Lower leg skin (tissue), 3 donors: ENCODE measurements at regions not wholly inside any gene's neighbourhood (a gene's known extent, or its start where the extent isn't known, plus 50 kb on each side); places are given as distances from the start of the nearest gene placed in this dataset.

Experiments used
- CTCF ChIP-seq, 3 donors: fragments of 450-650 bp; IDR thresholded peaks; one replicate each; pipeline ENCODE4 v1.5.1; 2016; ENCODE audit warnings: antibody characterized with exemption in 3 of 3, mild to moderate bottlenecking in 3 of 3, moderate library complexity in 2 of 3
- POLR2A ChIP-seq, 2 donors: fragments of 450-650 bp; IDR thresholded peaks; one replicate each; pipeline ENCODE4 v1.6.1; 2016 to 2017; ENCODE audit warnings: antibody characterized with exemption in 2 of 2, mild to moderate bottlenecking in 1 of 2, moderate library complexity in 1 of 2

- TF ChIP-seq CTCF (IDR thresholded peaks at IDR 0.05) (no peak), POLR2A (IDR thresholded peaks at IDR 0.05) (no peak)
Observed at GRCh38 chr9:109875495-109876129, 95.6 kb downstream of the PALM2AKAP2 start.
